NT2/D1 (cell line): ENCODE measurements at regions not wholly inside any gene's neighbourhood (a gene's known extent, or its start where the extent isn't known, plus 50 kb on each side); places are given as distances from the start of the nearest gene placed in this dataset.

Source experiments
- SUZ12 ChIP-seq: IDR thresholded peaks from 2 replicates; pipeline ENCODE4 v1.6.1; 2011; ENCODE audit not compliant: insufficient read length, insufficient read depth; ENCODE audit errors: extremely low read depth
- YY1 ChIP-seq: IDR thresholded peaks from 2 replicates; pipeline ENCODE4 v1.6.1; 2011; ENCODE audit not compliant: insufficient read length, insufficient read depth
- ZNF274 ChIP-seq: IDR thresholded peaks from 2 replicates; pipeline ENCODE4 v1.6.1; 2011; ENCODE audit warnings: mild to moderate bottlenecking, low read depth, low read length

- no peak for TF ChIP-seq YY1
- TF ChIP-seq SUZ12 = no peak
- TF ChIP-seq ZNF274 = no peak
Measured at GRCh38 chr18:79608535-79608934, 71.1 kb upstream of the CTDP1 start.
